HG03139 (cell line): ENCODE measurements at regions not wholly inside any gene's neighbourhood (a gene's known extent, or its start where the extent isn't known, plus 50 kb on each side); places are given as distances from the start of the nearest gene placed in this dataset.
"Not testable (repeated sequence)": the region's sequence is repeated elsewhere in the genome, so short reads cannot be mapped to it uniquely, and the experiment has no call there.

Experiments used
- ATAC-seq: cut with Tn5 transposase; IDR thresholded peaks from one replicate; pipeline ENCODE4 v1.9.1; 2021; ENCODE audit not compliant: unreplicated experiment

DNA sequence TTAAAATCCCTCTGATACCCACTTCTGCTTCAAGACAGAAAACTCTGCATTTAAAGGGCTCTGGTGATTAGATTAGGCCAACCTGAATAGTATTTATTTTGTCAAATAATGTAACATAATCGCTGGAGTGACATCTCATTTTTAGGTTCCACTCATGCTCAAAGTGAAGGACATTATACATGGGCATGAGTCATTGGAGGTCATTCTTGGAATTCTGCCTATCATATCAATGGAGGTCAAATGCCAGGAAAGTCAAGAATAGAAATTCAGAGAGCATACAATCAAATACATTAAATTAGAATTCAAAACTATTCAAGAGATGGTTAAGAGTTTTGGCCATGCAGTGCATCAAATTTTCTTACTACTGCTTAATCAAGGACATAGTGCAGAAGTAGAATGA lies 50.8 kb upstream of the PRSS1 start:
- ATAC-seq, result no peak

DNA sequence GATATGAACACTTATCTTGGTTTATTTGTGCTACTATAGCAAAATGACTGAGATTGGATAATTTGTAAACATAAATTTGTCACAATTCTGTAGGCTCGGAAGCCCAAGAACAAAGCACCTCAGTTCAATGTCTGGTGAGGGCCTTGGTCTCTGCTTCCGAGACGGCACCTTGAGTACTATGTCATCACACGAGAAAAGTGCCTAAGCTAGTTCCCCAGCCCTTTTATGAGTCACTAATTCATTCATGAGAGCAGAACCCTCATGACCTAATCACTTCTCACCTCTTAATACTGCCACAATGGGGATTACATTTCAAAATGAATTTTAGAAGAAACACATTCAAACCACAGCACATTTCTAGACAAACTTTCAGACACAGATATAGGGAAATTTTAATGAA lies 52.0 kb upstream of the PRSS1 start:
- ATAC-seq, result no peak

- no peak for ATAC-seq
These were observed 52.7 kb upstream of the PRSS1 start for GRCh38 chr7:142696456-142697179.

- no peak for ATAC-seq
These were observed 55.4 kb upstream of the PRSS1 start for GRCh38 chr7:142693911-142694310.

DNA sequence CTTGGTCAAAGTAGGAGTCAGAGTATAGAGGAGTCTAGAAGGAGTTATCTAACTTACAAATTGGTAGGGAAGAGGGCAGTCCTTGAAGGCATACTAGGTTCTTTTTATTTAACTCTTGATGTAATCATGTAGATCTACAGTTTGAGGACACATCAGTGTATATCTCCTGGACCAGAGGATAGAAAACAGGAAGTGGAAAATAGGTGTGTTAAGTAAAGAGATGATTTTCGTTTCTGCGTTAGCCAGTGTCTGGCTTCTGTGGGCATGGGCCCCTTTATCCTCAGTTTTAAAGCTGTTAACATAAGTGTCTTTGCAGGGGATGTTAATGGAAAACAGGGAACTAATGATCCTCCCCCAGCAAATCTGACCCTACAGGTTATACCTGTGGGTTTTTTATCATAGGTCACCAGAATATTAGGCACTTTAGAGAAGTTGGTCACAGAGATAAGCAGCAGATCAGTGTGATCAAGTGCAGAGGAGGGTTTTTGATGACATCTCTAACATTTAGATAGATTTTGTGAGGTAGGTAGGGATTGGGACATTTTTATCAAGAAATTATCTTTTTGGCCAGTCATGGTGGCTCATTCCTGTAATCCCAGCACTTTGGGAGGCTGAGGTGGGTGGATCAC lies 58.6 kb upstream of the PRSS1 start:
- ATAC-seq, result peak; percentile 68

- ATAC-seq, result no peak
These were observed 59.7 kb upstream of the PRSS1 start for GRCh38 chr7:142689439-142690120.

GRCh38 chr7:142685877-142686508 lies 63.3 kb upstream of the PRSS1 start:
- ATAC-seq, result no peak

DNA sequence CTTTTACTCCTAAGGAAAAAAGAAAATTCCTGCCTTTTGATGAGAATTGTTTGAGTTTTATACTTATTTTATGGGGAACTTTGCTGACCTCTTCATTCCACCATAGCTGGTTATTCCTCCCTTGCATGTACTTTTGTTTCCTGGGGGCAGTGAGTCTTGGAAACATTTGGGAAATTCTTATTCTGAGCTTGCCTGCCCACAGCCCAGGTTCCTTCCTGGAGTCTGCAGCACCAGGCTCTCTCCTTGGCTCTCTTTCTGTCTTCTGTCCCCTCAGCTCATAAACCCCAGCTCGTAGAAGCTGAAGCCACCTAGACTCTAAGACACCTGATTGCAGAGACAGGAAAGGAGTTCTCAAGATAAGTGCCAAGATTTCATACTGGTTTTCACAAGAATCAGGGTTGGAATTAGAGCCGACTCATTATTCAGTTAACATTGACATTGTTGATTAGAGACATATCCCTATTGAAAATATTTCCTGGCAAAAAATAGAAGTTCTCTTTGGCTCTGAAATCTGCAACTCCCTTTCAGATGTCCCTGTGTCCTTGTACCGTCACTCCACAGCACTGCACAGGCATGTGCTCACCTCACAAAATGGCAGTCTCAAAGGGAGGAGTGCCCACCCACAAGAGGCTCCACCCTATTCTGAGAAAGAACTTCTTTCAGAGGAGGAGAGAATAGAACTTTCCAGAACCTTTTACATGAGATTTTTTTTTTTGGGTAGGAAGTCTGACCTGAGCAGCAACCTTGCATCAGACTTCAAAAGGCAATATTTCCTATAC lies 67.8 kb upstream of the PRSS1 start:
- ATAC-seq, result no peak

DNA sequence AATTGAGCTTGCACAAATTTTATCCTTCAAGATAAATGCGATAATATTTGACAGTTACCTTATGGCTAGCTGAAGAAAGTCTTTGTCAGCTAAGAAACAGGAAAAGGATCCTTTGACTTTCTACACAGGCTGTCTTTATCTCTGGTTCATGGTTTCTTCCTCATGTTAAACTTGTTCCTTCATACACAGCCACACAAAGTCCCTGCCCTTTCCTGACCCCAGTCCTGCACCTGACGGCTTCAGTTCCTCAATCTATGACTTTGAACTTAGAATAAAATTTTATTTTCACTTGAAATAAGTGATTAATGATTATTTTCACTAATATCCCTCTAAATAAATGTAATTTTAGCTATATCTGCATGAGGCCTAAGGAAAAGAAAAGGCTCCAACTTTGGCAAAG lies 77.8 kb upstream of the PRSS1 start:
- ATAC-seq, result no peak

- ATAC-seq, result no peak
These were observed 78.8 kb upstream of the PRSS1 start for GRCh38 chr7:142670511-142670910.

GRCh38 chr7:142669074-142669654 lies 80.1 kb upstream of the PRSS1 start:
- ATAC-seq, result no peak

- no peak for ATAC-seq
These were observed 80.8 kb upstream of the PRSS1 start for GRCh38 chr7:142668495-142668894.

- no peak for ATAC-seq
These were observed 91.9 kb upstream of the PRSS1 start for GRCh38 chr7:142657376-142657775.

DNA sequence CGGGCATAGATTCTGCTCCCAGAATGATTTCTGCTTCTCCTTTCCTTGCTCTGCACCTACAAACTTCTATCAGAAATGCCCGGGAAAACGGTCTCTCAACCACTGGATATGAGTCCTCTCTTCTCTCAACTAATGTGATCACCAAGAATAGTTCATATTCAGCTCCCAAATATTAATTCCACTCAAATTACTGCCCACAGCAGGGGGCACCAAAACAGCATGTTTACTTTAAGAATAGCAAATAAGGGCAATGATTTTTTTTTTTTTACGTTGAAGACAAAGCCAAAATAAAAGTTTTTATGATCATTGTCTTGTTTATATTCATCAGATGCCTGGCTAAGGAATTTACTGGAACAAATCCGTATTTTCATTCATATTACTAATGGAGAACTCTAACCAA lies 94.9 kb upstream of the PRSS1 start:
- no peak for ATAC-seq

GRCh38 chr7:142647749-142648148 lies 101.5 kb upstream of the PRSS1 start:
- ATAC-seq, result no peak

GRCh38 chr7:142646386-142647140 lies 102.7 kb upstream of the PRSS1 start:
- no peak for ATAC-seq

DNA sequence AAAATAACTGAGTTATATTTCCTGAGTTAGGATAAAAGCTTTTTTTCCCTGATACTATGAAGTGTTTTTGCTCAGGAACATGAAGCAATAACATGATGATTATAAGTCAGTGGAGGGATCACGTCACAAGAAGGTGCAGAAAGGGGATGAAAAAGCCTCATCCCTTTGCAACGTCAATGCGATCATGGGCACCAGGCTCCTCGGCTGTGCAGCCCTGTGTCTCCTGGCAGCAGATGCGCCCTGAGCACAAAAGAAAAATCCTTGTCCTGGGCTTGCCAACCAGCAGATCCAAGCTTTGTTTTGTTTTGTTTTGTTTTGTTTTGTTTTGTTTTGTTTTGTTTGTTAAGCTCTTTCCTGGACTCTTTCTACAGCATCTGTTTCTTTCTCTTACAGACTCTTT lies 103.5 kb upstream of the PRSS1 start:
- no peak for ATAC-seq

DNA sequence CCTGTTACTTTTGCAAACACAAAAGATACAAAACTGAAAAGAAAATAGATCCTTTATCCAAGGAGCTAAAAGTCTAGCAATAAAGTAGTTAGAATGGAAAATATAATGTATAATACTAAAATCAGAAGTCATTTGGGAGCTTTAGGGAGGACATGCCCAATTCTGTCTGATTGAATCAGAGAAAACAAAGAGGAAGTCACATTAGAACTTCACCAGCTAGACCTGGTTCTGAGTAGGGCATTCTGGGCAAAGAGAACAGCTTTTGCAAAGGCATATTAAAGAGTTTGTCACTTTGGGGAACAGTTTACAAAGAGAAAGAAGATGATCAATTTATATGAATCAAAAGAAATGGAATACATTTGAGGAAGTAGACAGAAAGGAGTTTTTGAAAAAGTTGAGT lies 107.0 kb upstream of the PRSS1 start:
- no peak for ATAC-seq

DNA sequence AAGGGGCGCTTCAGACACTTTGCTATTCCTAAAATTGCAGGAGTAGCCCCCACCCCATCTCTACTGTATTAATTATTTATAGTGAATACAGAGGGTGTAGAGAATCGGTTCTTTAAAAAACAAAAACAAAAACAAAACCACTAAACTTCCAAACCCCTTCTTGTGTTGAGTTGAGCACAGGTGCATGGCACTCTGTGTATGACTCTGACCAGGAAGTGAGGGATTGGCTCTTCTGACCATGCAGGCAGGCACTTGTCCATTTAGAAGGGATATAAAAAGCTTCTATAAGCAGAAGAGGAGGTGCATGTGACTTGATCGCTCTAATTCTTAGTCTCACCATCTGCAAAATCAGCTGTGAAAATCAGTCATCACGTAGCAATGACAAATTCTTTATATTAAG lies 108.0 kb upstream of the PRSS1 start:
- ATAC-seq, result not testable (repeated sequence)

DNA sequence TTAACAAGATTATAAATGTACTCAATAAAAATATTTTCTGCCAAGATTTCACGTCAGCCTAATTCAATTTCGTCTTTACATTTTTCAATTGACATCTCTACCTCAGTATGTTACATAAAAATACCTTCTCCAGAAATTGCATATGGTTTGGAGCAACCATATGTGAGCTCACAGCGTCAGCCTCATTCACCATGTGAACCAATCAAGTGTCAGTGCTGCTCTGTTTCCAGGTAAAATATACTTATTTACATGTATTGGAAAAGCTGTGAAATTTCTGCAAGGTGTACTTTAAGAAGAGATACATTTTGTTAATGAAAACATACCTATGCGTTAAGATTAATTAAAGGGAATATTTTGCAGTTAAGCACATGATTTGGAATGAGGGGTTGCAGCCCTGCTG lies 110.7 kb upstream of the PRSS1 start:
- no peak for ATAC-seq
